Fibroblast of skin of right quadriceps (primary cell): ENCODE measurements at regions not wholly inside any gene's neighbourhood (a gene's known extent, or its start where the extent isn't known, plus 50 kb on each side); places are given as distances from the start of the nearest gene placed in this dataset.
"Not testable (repeated sequence)": the region's sequence is repeated elsewhere in the genome, so short reads cannot be mapped to it uniquely, and the experiment has no call there.

Experiments used
- DNase-seq: peaks from one replicate; pipeline ENCODE4 v3.0.0-alpha.2; 2013

- DNase-seq, result not testable (repeated sequence)
These were observed 52.2 kb downstream of the ACTRT1 start for GRCh38 chrX:128000033-128000432.

DNA sequence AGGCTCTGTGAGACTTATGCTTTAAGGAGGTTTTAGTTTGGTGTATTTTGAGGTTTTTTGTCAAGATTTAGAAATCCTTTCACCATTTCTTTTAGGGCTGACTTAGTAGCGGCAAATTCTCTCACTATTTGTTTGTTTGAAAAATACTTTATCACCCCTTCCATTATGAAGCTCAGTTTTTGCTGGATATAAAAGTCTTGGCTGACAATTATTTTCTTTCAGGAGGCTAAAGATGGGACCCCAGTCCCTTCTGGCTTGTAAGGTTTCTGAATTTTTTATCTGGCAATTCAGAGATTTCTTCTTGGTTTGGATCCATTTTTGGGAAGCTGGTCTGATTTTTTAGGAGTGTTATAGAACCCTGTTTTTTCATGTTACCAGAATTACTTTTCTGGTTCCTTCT, 88.5 kb downstream of the ACTRT1 start:
- no peak for DNase-seq

DNA sequence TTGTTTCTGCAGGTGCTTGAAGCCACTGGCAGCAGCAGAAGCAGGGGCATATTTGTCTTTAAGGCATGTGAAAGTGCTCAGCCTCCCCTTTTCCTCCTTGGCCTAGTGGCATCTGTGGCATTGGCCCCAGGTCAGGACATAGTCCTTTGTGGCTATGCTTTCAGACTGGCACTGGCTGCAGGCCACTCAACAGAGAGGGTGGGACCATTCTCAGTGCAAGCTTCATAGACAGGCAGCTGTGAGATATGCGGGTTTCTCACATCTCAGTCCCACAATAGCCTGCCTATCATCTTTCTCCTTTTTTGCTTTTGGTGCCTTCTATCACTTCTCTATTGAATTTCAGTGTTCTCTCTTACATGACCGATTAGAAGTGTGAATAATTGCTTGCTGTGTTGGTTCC, 104.8 kb downstream of the ACTRT1 start:
- no peak for DNase-seq

- no peak for DNase-seq
These were observed 108.6 kb downstream of the ACTRT1 start for GRCh38 chrX:127943571-127943970.

DNA sequence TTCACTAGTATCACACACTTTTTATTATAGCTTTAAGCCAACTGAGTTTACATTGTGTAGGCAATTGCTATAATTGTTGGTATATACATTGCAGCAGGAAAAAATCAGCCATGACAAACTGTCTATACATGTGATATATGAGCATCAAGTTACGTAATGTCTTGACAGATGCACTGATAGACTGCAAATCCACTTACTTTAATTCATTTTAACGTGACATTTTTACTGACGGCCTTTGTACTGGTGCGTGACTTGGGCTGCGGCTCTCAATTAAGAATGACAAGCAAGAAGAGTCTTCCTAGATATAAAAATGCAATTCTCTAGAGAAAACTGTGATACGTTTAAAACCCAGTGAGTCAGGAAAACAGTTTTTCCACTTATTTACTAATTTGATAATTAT, 143.8 kb downstream of the ACTRT1 start:
- no peak for DNase-seq

GRCh38 chrX:127888767-127889166, 163.4 kb downstream of the ACTRT1 start:
- no peak for DNase-seq

DNA sequence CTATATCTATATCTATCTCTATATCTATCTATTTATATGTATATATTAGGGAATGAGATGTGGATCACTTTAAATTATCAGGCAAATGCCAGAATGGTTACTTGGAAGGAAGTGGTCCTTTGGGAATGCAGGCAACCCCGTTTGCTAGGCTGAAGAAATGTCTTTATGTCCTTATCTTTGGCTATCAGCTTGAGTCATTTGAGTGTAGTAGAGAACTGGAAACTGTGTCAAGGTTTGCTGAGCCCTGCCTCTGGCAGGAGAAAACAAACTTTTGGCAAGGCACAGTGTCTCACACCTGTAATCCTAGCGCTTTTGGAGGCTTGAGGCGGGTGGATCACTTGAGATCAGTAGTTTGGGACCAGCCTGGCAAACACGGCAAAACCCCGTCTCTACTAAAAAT, 167.3 kb downstream of the ACTRT1 start:
- DNase-seq, result no peak

DNA sequence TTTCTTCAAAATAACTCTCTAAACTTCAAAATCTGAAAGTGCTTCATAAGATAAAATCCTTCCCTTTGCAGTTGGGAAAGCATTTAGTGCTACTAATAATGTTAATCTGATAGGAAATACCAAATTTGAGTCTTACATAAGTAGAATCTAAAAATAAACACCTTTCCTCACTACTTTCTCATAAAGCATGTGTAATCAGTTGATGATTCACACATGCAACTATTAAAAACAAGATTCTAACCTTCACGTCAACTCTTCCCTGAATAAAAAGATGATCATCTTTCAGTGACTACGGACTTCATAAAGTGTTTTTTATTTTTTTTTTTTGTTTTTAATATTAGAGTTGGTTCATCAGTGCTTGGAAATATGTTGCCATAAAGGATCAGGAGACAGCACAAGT, 172.6 kb downstream of the ACTRT1 start:
- peak; percentile 3 for DNase-seq

- DNase-seq, result no peak
These were observed 174.9 kb downstream of the ACTRT1 start for GRCh38 chrX:127877318-127877717.

DNA sequence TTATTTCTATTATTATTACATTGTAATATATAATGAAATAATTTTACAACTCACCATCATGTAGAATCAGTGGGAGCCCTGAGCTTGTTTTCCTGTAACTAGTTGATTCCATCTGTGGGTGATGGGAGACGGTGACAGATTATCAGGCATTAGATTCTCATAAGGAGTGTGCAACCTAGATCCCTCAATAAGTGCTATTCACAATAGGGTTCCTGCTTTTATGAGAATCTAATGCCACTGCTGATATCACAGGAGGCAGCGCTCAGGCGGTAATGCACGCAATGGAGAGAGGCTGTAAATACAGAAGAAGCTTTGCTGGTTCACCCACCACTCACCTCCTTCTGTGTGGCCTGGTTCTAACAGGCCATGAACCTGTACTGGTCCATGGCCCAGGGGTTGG, 178.6 kb downstream of the ACTRT1 start:
- DNase-seq, result no peak

- DNase-seq, result not testable (repeated sequence)
These were observed 185.3 kb downstream of the ACTRT1 start for GRCh38 chrX:127866857-127867256.

GRCh38 chrX:127861611-127862010, 190.6 kb downstream of the ACTRT1 start:
- DNase-seq, result no peak
